ENCODE measurements at regions not wholly inside any gene's neighbourhood (a gene's known extent, or its start where the extent isn't known, plus 50 kb on each side); places are given as distances from the start of the nearest gene placed in this dataset.

- Histone ChIP-seq H3K4me1 (ENCODE audit: control insufficient read depth in 1 of 2, insufficient read depth in 2 of 2, low read length in 2 of 2) (no peaks in the 10 kb centered on the region), H3K4me3 (replicated peaks in 1 of 2; ENCODE audit: low read depth in 1 of 2, low read length in 2 of 2) (no peak overlapping the region), H3K9me2 (ENCODE audit: insufficient read depth) (no peaks in the 10 kb centered on the region), H3K27me3 (ENCODE audit: insufficient read depth, low read length) (no peaks in the 10 kb centered on the region), H3K9me3 (ENCODE audit: control insufficient read depth in 1 of 2, insufficient read depth in 1 of 2, low read depth in 1 of 2, low read length in 2 of 2) (peaks cover 0 to 44% of the 10 kb centered on the region in 2 experiments; a peak in 2 of 4 replicates), H3K9ac (ENCODE audit: low read length) (no peak overlapping the region), H3K27ac (ENCODE audit: low read depth, low read length) (no peak overlapping the region), H3K79me2 (ENCODE audit: insufficient read depth, low read length) (no peaks in the 10 kb centered on the region), H3K36me3 (ENCODE audit: control insufficient read depth in 1 of 2, insufficient read depth in 2 of 2, low read length in 2 of 2) (no peaks in the 10 kb centered on the region), H4K20me1 (ENCODE audit: insufficient read depth) (no peaks in the 10 kb centered on the region), H3K4me2 (ENCODE audit: low read length) (no peak overlapping the region), H2AFZ (ENCODE audit: low read depth, low read length, poor library complexity, severe bottlenecking) (no peak overlapping the region)
- RAD21 ChIA-PET (ENCODE audit: low non-redundant PET in 1 of 2, low total read pairs in 2 of 2, uncharacterized antibody in 2 of 2, unreplicated experiment in 2 of 2), result no interaction called here
- no TSS peak for BruUV-seq (replicated peaks)
- DNase-seq (ENCODE audit: low read depth, low spot score), result no peak
- no peak for ATAC-seq
- intact Hi-C loops (cut with micrococcal nuclease), result no loop called here
- POLR2A ChIA-PET, result no interaction called here
- no peak for TF ChIP-seq CBX3 (IDR thresholded peaks at IDR 0.05; ENCODE audit: low read depth)
- CTCF ChIA-PET, result no interaction called here
Measured at GRCh38 chr21:22627911-22628310, 1629.7 kb downstream of the NCAM2 start.

GRCh38 chr21:22630953-22631465 is 1632.8 kb downstream of the NCAM2 start:
- Histone ChIP-seq H3K4me1 (ENCODE audit: control insufficient read depth in 1 of 2, insufficient read depth in 2 of 2, low read length in 2 of 2) (no peaks in the 10 kb centered on the region), H3K4me3 (replicated peaks in 1 of 2; ENCODE audit: low read depth in 1 of 2, low read length in 2 of 2) (no peak overlapping the region), H4K20me1 (ENCODE audit: insufficient read depth) (no peaks in the 10 kb centered on the region), H3K27ac (ENCODE audit: low read depth, low read length) (no peak overlapping the region), H3K9me2 (ENCODE audit: insufficient read depth) (no peaks in the 10 kb centered on the region), H2AFZ (ENCODE audit: low read depth, low read length, poor library complexity, severe bottlenecking) (no peak overlapping the region), H3K36me3 (ENCODE audit: control insufficient read depth in 1 of 2, insufficient read depth in 2 of 2, low read length in 2 of 2) (no peaks in the 10 kb centered on the region), H3K4me2 (ENCODE audit: low read length) (no peak overlapping the region), H3K9me3 (ENCODE audit: control insufficient read depth in 1 of 2, insufficient read depth in 1 of 2, low read depth in 1 of 2, low read length in 2 of 2) (peaks cover 0 to 25% of the 10 kb centered on the region in 2 experiments; a peak in 2 of 4 replicates), H3K27me3 (ENCODE audit: insufficient read depth, low read length) (no peaks in the 10 kb centered on the region), H3K79me2 (ENCODE audit: insufficient read depth, low read length) (no peaks in the 10 kb centered on the region), H3K9ac (ENCODE audit: low read length) (no peak overlapping the region)
- intact Hi-C loops (cut with micrococcal nuclease), result no loop called here
- no peak for TF ChIP-seq SP1 (IDR thresholded peaks at IDR 0.05; ENCODE audit: low read depth)
- no TSS peak for BruUV-seq (replicated peaks)
- no peak for DNase-seq (ENCODE audit: low read depth, low spot score)
- RAD21 ChIA-PET (ENCODE audit: low non-redundant PET in 1 of 2, low total read pairs in 2 of 2, uncharacterized antibody in 2 of 2, unreplicated experiment in 2 of 2), result no interaction called here
- POLR2A ChIA-PET, result no interaction called here
- CTCF ChIA-PET, result no interaction called here
- no peak for ATAC-seq

GRCh38 chr21:22632176-22632575 is 1634.0 kb downstream of the NCAM2 start:
- ChIA-PET RAD21 (ENCODE audit: low non-redundant PET in 1 of 2, low total read pairs in 2 of 2, uncharacterized antibody in 2 of 2, unreplicated experiment in 2 of 2) (no interaction called here), POLR2A (no interaction called here), CTCF (no interaction called here)
- H3K9ac ChIP-seq (ENCODE audit: low read length), result no peak overlapping the region
- no peaks in the 10 kb centered on the region for H3K36me3 ChIP-seq (ENCODE audit: control insufficient read depth in 1 of 2, insufficient read depth in 2 of 2, low read length in 2 of 2)
- H3K27me3 ChIP-seq (ENCODE audit: insufficient read depth, low read length), result no peaks in the 10 kb centered on the region
- intact Hi-C loops (cut with micrococcal nuclease), result no loop called here
- DNase-seq (ENCODE audit: low read depth, low spot score), result no peak
- TF ChIP-seq YY1 (IDR thresholded peaks at IDR 0.05; ENCODE audit: extremely low read depth, insufficient replicate concordance, low read depth, low read length) (no peak), EGR1 (IDR thresholded peaks at IDR 0.05; ENCODE audit: low read depth) (no peak), EZH2phosphoT487 (IDR thresholded peaks at IDR 0.05; ENCODE audit: borderline replicate concordance) (no peak), CEBPB (IDR thresholded peaks at IDR 0.05; ENCODE audit: low read depth) (no peak), POLR2AphosphoS5 (IDR thresholded peaks at IDR 0.05; ENCODE audit: low read depth, low read length) (no peak), ELF1 (IDR thresholded peaks at IDR 0.05; ENCODE audit: borderline replicate concordance, low read depth) (no peak), REST (IDR thresholded peaks at IDR 0.05; ENCODE audit: low read depth) (no peak), SIN3A (IDR thresholded peaks at IDR 0.05; ENCODE audit: low read depth) (no peak)
- H3K4me3 ChIP-seq (replicated peaks in 1 of 2; ENCODE audit: low read depth in 1 of 2, low read length in 2 of 2), result no peak overlapping the region
- H4K20me1 ChIP-seq (ENCODE audit: insufficient read depth), result no peaks in the 10 kb centered on the region
- H3K27ac ChIP-seq (ENCODE audit: low read depth, low read length), result no peak overlapping the region
- no peaks in the 10 kb centered on the region for H3K9me2 ChIP-seq (ENCODE audit: insufficient read depth)
- H3K4me1 ChIP-seq (ENCODE audit: control insufficient read depth in 1 of 2, insufficient read depth in 2 of 2, low read length in 2 of 2), result no peaks in the 10 kb centered on the region
- no TSS peak for BruUV-seq (replicated peaks)
- no peak overlapping the region for H3K4me2 ChIP-seq (ENCODE audit: low read length)
- ATAC-seq, result no peak
- H2AFZ ChIP-seq (ENCODE audit: low read depth, low read length, poor library complexity, severe bottlenecking), result no peak overlapping the region
- peaks cover 5 to 28% of the 10 kb centered on the region in 2 experiments; a peak in 2 of 4 replicates for H3K9me3 ChIP-seq (ENCODE audit: control insufficient read depth in 1 of 2, insufficient read depth in 1 of 2, low read depth in 1 of 2, low read length in 2 of 2)
- no peaks in the 10 kb centered on the region for H3K79me2 ChIP-seq (ENCODE audit: insufficient read depth, low read length)

Data from HCT116 (cell line).